ENCODE measurements at regions not wholly inside any gene's neighbourhood (a gene's known extent, or its start where the extent isn't known, plus 50 kb on each side); places are given as distances from the start of the nearest gene placed in this dataset.

GRCh38 chr10:2494399-2494798 lies 572.9 kb upstream of the PFKP start:
- no peak for DNase-seq

DNA sequence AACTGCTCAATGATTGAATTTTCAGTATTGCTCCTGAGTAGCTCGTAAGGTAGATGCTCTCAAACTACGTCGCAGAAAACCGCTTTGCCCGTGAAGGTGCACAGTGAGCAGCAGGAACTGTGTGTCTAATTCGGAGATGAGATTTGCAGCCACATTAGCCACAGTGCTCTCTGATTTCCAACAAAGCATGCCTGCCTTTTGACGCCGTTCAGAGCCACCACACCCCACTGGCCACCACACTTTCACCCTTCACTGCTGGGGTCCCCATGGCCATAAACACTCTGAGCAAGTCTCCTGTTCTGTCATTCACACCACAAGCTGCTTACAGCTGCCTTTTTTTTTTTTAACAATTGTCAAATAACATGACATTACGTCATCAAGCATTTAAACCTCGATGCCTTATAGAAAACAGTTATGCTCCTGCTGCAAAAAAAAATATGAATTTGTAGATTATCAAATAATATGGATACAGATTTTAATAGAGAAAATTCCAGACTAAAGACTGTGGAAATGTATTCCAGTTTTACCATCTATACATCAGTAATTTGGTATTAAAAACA lies 578.8 kb upstream of the PFKP start:
- no peak for DNase-seq

DNA sequence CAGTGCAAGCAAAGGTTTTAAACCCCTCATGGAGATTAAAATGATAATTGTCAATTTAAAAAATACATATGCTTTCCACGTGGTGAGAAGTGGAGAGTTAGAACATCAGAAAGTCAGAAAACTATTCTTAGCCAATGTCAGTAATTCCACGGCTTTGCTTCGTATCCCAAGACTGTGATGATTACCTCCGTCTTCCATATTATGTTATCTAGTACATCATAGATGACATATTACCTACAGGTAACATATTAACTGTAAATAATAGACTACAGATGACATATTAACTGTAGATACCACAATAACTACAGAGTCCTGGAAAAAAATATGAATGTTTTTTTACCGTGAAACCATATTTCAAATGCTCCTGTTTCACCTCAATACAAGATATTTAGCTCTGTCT lies 579.4 kb upstream of the PFKP start:
- no peak for DNase-seq

GRCh38 chr10:2478656-2479055 lies 588.7 kb upstream of the PFKP start:
- DNase-seq = no peak

DNA sequence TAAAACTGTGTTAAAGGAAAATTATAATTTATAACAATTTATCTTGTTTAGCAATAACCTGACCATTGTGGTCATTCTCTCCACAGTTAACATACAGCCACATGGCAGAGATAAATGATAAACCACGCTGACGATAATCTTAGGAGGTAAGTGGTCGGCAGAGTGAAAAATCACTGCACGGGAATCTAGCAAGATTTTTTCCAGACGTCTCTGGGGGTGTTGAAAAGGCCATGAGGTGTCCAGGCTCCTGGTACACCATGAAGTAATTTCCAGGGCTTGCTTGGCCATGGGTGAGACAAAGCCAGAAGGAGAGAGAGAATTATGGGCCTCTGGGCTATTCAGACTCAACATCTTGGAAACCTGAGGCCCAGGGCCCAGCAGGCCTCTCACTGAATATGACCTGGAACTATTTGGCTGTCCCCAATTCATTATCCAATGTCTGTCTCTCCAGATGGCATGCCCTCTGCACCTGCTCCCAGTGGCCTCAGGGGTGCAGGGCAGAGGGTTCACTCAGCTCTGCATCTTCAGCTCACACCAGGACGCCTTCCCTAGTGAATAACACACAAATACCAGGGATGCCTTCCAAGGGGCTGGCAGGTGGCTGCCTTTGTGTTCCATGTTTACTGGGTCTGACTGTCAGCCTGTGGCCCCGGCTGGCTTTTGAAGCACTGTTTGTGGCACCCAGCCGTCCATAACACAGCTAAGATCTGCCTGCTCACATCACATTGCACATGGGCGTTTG lies 590.4 kb upstream of the PFKP start:
- DNase-seq = no peak

DNA sequence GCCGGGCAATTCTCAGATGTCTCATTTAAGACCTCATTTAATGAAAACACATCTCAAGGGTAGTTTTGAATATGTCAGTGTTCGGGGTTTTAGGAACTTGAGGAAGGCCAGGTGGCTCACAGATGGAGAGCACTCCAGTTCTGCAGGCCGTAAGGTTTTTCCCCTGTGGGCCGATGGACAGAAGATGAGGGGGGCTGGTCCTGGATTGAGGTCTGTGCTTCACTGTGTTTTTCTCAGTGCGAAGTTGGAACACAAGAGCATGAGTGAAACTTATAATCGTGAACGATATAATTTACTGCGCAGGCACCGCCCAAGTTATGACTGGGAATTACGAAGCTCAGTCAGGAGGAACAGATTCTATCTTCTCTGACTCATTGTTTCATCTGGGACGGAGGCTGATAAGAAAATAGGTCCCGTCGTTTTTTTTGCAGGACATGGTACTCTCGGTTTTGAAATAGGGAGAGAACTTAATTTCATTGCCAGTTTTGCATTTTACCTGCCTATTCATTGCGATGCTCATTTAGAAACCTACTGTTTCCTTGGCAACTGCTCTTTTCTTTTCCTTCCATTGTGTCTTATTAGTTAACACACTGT lies 591.0 kb upstream of the PFKP start:
- no peak for DNase-seq

DNA sequence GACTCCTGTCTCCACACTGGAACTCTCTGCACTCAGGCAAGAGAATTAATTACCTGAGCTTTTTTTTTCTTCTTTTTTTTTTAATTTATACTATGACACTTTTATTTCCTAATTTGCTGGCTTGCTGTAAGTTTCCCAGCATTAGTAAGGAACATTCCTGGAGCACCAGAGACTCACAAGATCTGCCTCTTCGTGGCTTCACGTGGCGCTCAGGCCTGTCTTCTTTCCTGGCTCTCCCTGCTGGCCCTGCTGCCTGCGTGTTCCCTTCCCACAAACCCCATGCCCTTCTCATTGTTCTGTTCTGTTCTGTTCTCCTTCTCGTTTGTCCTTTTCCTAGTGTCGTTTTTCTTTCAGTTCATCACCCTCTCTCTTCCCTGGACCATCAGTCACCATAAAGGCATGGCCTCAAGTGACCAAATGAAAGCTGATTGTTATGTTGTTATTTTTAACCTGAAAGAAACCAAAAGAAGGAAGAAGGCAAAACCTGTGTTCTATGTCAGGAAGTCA lies 591.6 kb upstream of the PFKP start:
- no peak for DNase-seq

GRCh38 chr10:2471811-2472210 lies 595.5 kb upstream of the PFKP start:
- DNase-seq = no peak

GRCh38 chr10:2469802-2470201 lies 597.5 kb upstream of the PFKP start:
- DNase-seq = no peak

DNA sequence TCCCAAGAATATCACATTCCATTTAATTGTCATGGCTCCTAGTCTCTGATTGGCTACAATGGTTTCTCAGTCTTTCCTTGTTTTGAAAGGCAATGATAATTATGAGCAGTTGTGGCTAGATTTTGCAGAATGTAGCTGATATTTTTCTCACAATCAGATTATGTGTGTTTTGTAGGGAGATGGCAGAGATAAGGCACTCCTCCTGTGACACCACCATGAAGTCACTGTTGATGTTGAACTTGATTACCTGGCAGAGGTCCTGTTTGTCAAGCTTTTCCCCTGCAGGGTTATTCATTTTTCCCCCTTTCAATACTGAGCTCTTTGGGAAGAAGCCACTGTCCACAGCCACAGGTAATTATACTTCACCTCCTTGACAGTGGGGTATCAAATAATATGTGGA lies 602.9 kb upstream of the PFKP start:
- no peak for DNase-seq

GRCh38 chr10:2463316-2463715 lies 604.0 kb upstream of the PFKP start:
- DNase-seq = no peak

DNA sequence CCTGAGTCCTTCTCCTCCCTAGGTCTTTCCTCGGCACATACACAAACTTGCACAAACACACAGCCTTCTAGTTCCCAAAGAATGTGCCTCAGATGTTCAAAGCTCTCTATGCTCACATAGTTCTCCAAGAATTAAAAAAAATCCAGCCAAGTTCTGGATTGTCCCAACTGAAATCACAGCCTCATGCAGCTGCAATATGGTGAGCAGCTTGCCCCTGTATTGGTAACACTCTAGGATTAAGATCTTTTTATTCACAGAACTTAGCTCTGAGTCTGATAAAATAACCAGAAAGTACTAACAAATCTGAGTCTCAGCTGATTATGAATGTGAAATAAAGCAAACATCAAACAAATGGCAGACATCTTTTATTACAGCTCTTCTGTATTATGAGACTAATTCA lies 604.8 kb upstream of the PFKP start:
- DNase-seq = no peak

- DNase-seq = no peak
Observed at GRCh38 chr10:2460812-2461211, 606.5 kb upstream of the PFKP start.

- no peak for DNase-seq
Observed at GRCh38 chr10:2459713-2460112, 607.6 kb upstream of the PFKP start.

- no peak for DNase-seq
Observed at GRCh38 chr10:2456834-2457233, 610.5 kb upstream of the PFKP start.

- DNase-seq = no peak
Observed at GRCh38 chr10:2445370-2445769, 622.0 kb upstream of the PFKP start.

- DNase-seq = no peak
Observed at GRCh38 chr10:2439983-2440382, 627.4 kb upstream of the PFKP start.

DNA sequence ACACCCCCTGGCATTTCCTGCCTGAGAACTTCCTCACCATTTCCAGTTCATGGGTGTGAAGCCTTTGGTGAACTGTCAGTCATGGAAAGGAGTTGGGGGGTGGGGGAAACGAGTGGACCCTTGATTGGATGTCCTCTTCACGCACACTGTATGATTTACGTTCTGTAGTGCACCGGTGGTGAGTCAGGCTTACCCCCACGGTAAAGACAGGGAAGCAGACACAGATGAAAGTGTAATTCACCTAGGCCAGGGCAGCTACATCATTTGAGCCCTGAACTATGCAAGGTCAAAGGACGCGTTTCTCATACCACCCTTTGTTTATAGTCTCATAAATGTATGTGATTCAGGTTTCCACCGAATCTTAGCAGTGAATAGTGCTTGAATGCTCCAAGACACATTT lies 628.3 kb upstream of the PFKP start:
- no peak for DNase-seq

DNA sequence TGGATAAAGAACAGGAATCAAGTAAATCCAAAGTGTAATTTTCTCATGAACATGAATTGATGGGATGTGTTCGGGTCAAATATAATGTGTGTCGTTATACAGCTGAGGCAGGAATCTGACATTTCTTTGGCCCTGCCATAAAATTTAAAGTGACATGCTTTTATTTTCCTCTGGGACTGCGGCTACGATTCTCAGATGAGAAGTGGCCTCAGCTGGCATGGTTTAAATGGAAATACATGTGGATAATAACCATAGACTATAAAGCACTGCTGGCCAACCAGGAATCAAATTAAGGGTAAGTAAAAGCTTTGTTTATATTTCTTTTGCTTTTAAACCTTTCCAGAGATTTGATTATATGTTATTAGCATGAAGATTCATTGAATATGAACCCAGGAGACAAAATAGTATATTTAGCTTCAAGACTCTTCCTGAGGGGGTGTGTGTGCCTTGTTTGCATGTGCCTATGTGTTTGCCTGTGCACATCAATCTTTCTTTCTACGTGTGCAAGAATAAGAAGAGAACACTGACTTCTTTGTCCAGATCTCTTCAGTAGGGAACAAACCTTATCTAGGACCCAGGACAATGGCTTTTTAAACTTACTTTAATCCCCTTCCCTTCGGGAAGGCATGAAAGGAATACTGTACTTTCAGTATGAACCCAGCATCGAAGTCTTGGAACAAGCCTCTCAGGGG lies 629.0 kb upstream of the PFKP start:
- no peak for DNase-seq

DNA sequence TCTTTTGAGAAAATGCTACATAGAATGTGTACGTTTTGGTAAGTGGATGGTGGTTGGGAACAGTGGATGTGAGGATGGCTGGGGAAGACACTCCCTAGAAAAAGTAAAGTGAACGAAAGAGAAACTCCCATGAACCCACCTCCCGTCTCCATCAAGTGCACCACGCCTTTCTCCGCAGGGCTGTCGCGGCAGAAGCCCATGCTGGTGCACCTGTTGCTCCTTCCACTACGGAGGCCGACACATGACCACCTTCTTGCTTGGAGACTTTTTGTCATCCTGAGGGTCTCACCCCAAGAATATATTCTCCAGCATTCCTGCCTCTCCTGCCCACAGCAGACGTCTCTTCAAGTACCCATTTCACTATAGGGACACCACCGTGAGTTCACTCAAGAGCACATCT lies 630.4 kb upstream of the PFKP start:
- DNase-seq = no peak

DNA sequence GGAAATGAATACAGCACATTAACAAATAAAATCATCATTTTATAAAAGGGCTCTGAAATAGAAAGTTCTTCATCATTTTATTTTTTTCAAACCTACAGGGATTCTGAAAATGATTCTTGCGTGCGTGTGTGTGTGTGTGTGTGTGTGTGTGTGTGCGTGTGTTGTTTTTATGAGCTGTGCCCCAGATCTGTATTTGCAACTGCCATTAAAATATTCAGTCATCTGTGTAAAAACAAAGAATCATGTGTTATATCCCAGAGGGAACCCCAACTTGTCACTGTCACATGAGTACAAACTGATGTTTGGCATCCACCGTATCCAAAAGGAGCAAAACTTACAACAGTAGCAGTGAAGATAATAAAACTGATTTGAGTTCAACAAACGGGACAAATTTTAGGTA lies 635.4 kb upstream of the PFKP start:
- DNase-seq = no peak

GRCh38 chr10:2427412-2427811 lies 639.9 kb upstream of the PFKP start:
- no peak for DNase-seq

DNA sequence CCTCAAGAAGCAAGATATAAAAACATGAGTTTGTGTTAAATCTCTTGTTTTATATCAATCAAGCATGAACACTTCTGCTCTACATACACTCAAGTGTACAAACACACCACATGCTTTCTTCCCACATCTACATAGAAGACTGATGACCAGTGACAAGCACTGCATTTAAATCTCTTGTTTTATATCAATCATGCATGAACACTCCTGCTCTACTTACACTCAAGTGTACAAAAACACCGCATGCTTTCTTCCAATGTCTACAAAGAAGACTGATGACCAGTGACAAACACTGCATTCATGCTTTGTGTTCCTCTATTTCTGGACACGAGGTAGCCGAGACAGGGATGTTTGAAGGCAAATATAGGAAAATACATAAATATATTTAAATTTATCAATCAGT lies 642.0 kb upstream of the PFKP start:
- no peak for DNase-seq

GRCh38 chr10:2414562-2414961 lies 652.8 kb upstream of the PFKP start:
- DNase-seq = no peak

Data from DMS 273 treated with DMSO at 0.1 percent for 48 hours (cell line).